ENCODE measurements at regions not wholly inside any gene's neighbourhood (a gene's known extent, or its start where the extent isn't known, plus 50 kb on each side); places are given as distances from the start of the nearest gene placed in this dataset.

GRCh38 chr1:22399421-22400091 lies 52.1 kb upstream of the ZBTB40 start:
- H3K27me3 ChIP-seq (ENCODE audit: low read depth), result peaks cover 18% of the 10 kb centered on the region
- H3K9me3 ChIP-seq, result no peaks in the 10 kb centered on the region
- no peaks in the 10 kb centered on the region for H3K4me1 ChIP-seq
- in situ Hi-C loops (cut with MboI; ENCODE audit: low sequenced_read_pairs), result no loop called here
- H3K36me3 ChIP-seq (replicated peaks), result no peaks in the 10 kb centered on the region
- DNase-seq (ENCODE audit: low spot score in 2 of 2), result no peak
- no peak overlapping the region for H3K4me3 ChIP-seq
